ENCODE measurements at regions not wholly inside any gene's neighbourhood (a gene's known extent, or its start where the extent isn't known, plus 50 kb on each side); places are given as distances from the start of the nearest gene placed in this dataset.

DNA sequence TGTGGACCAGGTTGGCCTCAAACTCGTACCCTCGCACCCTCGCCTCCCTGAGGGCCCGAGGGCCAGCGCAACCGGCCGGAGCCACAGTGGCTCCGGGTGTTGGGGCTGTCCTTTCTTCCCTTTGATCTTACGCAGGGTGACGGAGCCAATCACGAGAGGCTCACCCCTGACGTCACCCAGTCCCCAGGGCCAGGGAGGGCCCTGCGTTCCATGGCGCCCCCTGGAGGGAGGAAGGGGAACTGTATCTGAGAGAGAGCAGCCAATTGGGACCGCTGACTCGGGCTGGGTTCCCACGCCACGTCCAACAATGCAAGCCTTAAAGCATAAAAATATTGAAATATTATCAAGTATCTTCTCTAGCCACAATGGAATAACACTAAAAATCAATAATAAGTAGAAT is 432.8 kb upstream of the LRRTM4 start:
- Histone ChIP-seq H3K27ac (ENCODE audit: low read length) (no peak overlapping the region), H3K4me1 (ENCODE audit: control insufficient read depth, insufficient read depth, low read length) (no peaks in the 10 kb centered on the region), H3K9me3 (ENCODE audit: control insufficient read depth, insufficient read depth, low read length) (no peaks in the 10 kb centered on the region), H3K27me3 (ENCODE audit: control insufficient read depth, insufficient read depth, low read length) (no peaks in the 10 kb centered on the region), H3K36me3 (ENCODE audit: control insufficient read depth, insufficient read depth, low read length) (no peaks in the 10 kb centered on the region), H3K4me3 (ENCODE audit: low read length) (no peak overlapping the region)
- DNase-seq, result no peak
- H3K27ac Mint-ChIP-seq, result no peak overlapping the region
- no peaks in the 10 kb centered on the region for H3K27me3 Mint-ChIP-seq (ENCODE audit: low read depth in 2 of 2)
- no peak overlapping the region for H3K4me3 Mint-ChIP-seq
- no peaks in the 10 kb centered on the region for H3K4me1 Mint-ChIP-seq
- TF ChIP-seq, protein P1, sequence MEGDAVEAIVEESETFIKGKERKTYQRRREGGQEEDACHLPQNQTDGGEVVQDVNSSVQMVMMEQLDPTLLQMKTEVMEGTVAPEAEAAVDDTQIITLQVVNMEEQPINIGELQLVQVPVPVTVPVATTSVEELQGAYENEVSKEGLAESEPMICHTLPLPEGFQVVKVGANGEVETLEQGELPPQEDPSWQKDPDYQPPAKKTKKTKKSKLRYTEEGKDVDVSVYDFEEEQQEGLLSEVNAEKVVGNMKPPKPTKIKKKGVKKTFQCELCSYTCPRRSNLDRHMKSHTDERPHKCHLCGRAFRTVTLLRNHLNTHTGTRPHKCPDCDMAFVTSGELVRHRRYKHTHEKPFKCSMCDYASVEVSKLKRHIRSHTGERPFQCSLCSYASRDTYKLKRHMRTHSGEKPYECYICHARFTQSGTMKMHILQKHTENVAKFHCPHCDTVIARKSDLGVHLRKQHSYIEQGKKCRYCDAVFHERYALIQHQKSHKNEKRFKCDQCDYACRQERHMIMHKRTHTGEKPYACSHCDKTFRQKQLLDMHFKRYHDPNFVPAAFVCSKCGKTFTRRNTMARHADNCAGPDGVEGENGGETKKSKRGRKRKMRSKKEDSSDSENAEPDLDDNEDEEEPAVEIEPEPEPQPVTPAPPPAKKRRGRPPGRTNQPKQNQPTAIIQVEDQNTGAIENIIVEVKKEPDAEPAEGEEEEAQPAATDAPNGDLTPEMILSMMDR (IDR thresholded peaks at IDR 0.05), result no peak
- intact Hi-C loops (cut with micrococcal nuclease), result no loop called here
- no peaks in the 10 kb centered on the region for H3K36me3 Mint-ChIP-seq
- H3K9me3 Mint-ChIP-seq, result peaks cover 12 to 38% of the 10 kb centered on the region in 2 donors
- no peak for ATAC-seq
- 97% methylated on average over 14 of the region's 18 CpGs for WGBS (ENCODE audit: insufficient coverage)

DNA sequence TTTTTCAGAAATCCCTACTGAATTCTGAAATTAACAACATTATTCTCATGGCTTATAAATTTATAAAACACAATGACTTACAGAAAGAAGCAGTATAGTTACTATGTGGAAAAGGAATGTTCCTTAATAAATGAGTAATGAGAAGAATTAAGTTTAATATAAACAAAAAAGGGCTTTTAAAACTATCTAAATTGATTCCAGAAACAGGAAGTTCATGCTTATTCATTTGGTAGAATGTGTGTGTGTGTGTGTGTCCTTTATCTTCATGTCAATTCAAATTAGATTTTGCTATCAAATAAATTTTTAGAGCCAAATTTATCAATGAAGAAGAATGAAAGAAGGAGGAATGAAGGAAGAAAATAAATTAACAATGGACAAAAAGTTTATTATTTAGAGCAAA is 440.8 kb upstream of the LRRTM4 start:
- Mint-ChIP-seq H3K36me3 (peaks cover 11% of the 10 kb centered on the region), H3K4me3 (no peak overlapping the region), H3K4me1 (no peaks in the 10 kb centered on the region), H3K27me3 (ENCODE audit: low read depth in 2 of 2) (no peaks in the 10 kb centered on the region), H3K9me3 (peaks cover 19 to 38% of the 10 kb centered on the region in 2 donors), H3K27ac (no peak overlapping the region)
- TF ChIP-seq, protein P1 (IDR thresholded peaks at IDR 0.05), result no peak
- Histone ChIP-seq H3K4me3 (ENCODE audit: low read length) (no peak overlapping the region), H3K27ac (ENCODE audit: low read length) (no peak overlapping the region), H3K27me3 (ENCODE audit: control insufficient read depth, insufficient read depth, low read length) (no peaks in the 10 kb centered on the region), H3K9me3 (ENCODE audit: control insufficient read depth, insufficient read depth, low read length) (no peaks in the 10 kb centered on the region), H3K36me3 (ENCODE audit: control insufficient read depth, insufficient read depth, low read length) (no peaks in the 10 kb centered on the region), H3K4me1 (ENCODE audit: control insufficient read depth, insufficient read depth, low read length) (no peaks in the 10 kb centered on the region)
- ATAC-seq (no peak), DNase-seq (no peak)
- intact Hi-C loops (cut with micrococcal nuclease), result no loop called here

DNA sequence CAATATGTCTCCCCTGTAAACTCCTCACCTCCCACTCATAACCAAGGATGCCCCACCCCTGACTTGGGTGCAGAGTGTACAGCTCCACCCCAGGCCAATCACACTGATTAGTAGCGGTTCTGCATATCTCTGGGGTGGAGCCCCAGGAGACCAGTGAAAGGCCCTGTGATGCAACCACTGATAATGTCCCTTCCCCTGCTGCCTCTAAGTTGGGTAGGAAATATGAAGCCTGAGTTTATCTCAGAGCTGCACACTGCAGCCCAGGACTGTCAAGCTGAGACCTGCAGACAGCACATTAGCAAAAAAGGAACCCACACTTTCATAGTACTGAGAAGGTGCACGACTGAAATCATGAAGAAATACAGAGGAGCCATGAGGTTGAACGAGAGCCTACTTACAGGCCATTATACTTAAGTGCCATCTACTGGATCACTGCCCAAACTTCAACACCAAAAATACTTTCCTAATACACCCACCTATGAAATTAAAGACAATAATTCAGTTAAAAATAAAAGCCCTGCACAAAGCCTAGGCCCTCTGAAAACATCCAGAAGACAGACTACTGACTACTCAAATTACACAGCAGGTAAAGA is 455.4 kb upstream of the LRRTM4 start:
- ATAC-seq (no peak), DNase-seq (no peak)
- Mint-ChIP-seq H3K9me3 (peaks cover 16 to 17% of the 10 kb centered on the region in 2 donors), H3K27me3 (ENCODE audit: low read depth in 2 of 2) (no peaks in the 10 kb centered on the region), H3K27ac (no peak overlapping the region), H3K4me3 (no peak overlapping the region), H3K36me3 (peaks cover 21% of the 10 kb centered on the region), H3K4me1 (no peaks in the 10 kb centered on the region)
- whole genome bisulfite sequencing (ENCODE audit: insufficient coverage), result 52% methylated on average over 3 of the region's 3 CpGs
- H3K4me3 ChIP-seq (ENCODE audit: low read length), result no peak overlapping the region
- no peaks in the 10 kb centered on the region for H3K4me1 ChIP-seq (ENCODE audit: control insufficient read depth, insufficient read depth, low read length)
- H3K27me3 ChIP-seq (ENCODE audit: control insufficient read depth, insufficient read depth, low read length), result no peaks in the 10 kb centered on the region
- TF ChIP-seq, protein P1 (IDR thresholded peaks at IDR 0.05), result no peak
- peaks cover 15% of the 10 kb centered on the region for H3K9me3 ChIP-seq (ENCODE audit: control insufficient read depth, insufficient read depth, low read length)
- no peaks in the 10 kb centered on the region for H3K36me3 ChIP-seq (ENCODE audit: control insufficient read depth, insufficient read depth, low read length)
- intact Hi-C loops (cut with micrococcal nuclease), result no loop called here
- no peak overlapping the region for H3K27ac ChIP-seq (ENCODE audit: low read length)

DNA sequence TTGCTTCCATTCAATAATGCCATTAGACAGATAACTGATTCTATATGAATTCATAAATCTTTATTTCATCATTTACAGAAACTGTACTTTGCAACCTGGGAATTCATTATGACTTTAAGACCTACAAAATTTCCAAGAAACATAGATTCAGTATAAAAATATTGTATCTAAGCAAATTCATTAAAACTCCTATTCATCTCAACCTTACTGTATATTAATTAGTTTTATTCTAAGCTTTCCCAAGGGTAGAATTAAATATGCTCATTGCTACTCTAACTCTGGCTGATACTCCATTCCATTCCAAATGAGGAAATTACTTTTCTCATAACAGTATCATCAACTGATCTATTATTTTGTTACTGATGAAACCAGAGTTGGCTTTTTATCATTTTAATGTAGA is 473.0 kb upstream of the LRRTM4 start:
- ATAC-seq, result no peak
- DNase-seq, result no peak
- no peak overlapping the region for H3K27ac Mint-ChIP-seq

More for the DNA sequence above, 473.0 kb upstream of the LRRTM4 start:
- no peaks in the 10 kb centered on the region for H3K27me3 Mint-ChIP-seq (ENCODE audit: low read depth in 2 of 2)
- no peaks in the 10 kb centered on the region for H3K4me1 Mint-ChIP-seq
- intact Hi-C loops (cut with micrococcal nuclease), result no loop called here
- H3K27ac ChIP-seq (ENCODE audit: low read length), result no peak overlapping the region
- H3K4me1 ChIP-seq (ENCODE audit: control insufficient read depth, insufficient read depth, low read length), result no peaks in the 10 kb centered on the region
- H3K36me3 Mint-ChIP-seq, result peaks cover 6% of the 10 kb centered on the region
- H3K27me3 ChIP-seq (ENCODE audit: control insufficient read depth, insufficient read depth, low read length), result no peaks in the 10 kb centered on the region
- no peak overlapping the region for H3K4me3 Mint-ChIP-seq
- H3K4me3 ChIP-seq (ENCODE audit: low read length), result no peak overlapping the region
- no peaks in the 10 kb centered on the region for H3K36me3 ChIP-seq (ENCODE audit: control insufficient read depth, insufficient read depth, low read length)
- peaks cover 2 to 8% of the 10 kb centered on the region in 2 donors for H3K9me3 Mint-ChIP-seq
- H3K9me3 ChIP-seq (ENCODE audit: control insufficient read depth, insufficient read depth, low read length), result peaks cover 3% of the 10 kb centered on the region
- TF ChIP-seq, protein P1 (IDR thresholded peaks at IDR 0.05), result no peak

All from natural killer cell (primary cell).